ENCODE measurements at regions not wholly inside any gene's neighbourhood (a gene's known extent, or its start where the extent isn't known, plus 50 kb on each side); places are given as distances from the start of the nearest gene placed in this dataset.

- DNase-seq (ENCODE audit: low spot score) (no peak), ATAC-seq (no peak)
- no peak overlapping the region for H3K4me2 ChIP-seq
- Mint-ChIP-seq H3K27me3 (ENCODE audit: insufficient read depth, low read depth, poor library complexity) (no peaks in the 10 kb centered on the region), H3K36me3 (ENCODE audit: low read depth) (peaks cover 3% of the 10 kb centered on the region; the same call in 1 of the 3 replicates), H3K27ac (no peak overlapping the region), H3K4me3 (no peak overlapping the region), H3K9me3 (peaks cover 4% of the 10 kb centered on the region; the same call in 2 of the 3 replicates), H3K4me1 (peaks cover 4% of the 10 kb centered on the region)
- TF ChIP-seq JUNB (IDR thresholded peaks at IDR 0.05; ENCODE audit: unreplicated experiment) (no peak), ETS1 (IDR thresholded peaks at IDR 0.05) (no peak), ZNF462 (CRISPR knock-in tag; IDR thresholded peaks at IDR 0.05) (no peak), REST (IDR thresholded peaks at IDR 0.05; ENCODE audit: unreplicated experiment) (no peak), EZH2phosphoT487 (IDR thresholded peaks at IDR 0.05; ENCODE audit: unreplicated experiment) (no peak), EZH2 (IDR thresholded peaks at IDR 0.05; ENCODE audit: low read depth, unreplicated experiment) (no peak), CREB1 (CRISPR knock-in tag; IDR thresholded peaks at IDR 0.05; ENCODE audit: low read depth) (no peak), ZNF331 (CRISPR knock-in tag; IDR thresholded peaks at IDR 0.05; ENCODE audit: low read depth) (no peak), CTCF (conservative IDR thresholded peaks at IDR 0.05; ENCODE audit: low read depth in 2 of 2) (no peak), POLR2AphosphoS5 (IDR thresholded peaks at IDR 0.05; ENCODE audit: low read depth) (no peak), NANOG (IDR thresholded peaks at IDR 0.05; ENCODE audit: borderline replicate concordance) (no peak), STAT1 (IDR thresholded peaks at IDR 0.05; ENCODE audit: unreplicated experiment) (no peak), ZNF114 (CRISPR knock-in tag; IDR thresholded peaks at IDR 0.05) (no peak)
- H3K27ac ChIP-seq (ENCODE audit: low read depth), result no peak overlapping the region
- no peaks in the 10 kb centered on the region for H3K36me3 ChIP-seq (ENCODE audit: insufficient read depth)
- no peak overlapping the region for H2AFZ ChIP-seq
- no peaks in the 10 kb centered on the region for H3K27me3 ChIP-seq (ENCODE audit: insufficient read depth)
- no peaks in the 10 kb centered on the region for H3K79me2 ChIP-seq (replicated peaks; ENCODE audit: insufficient read depth)
- H3F3A ChIP-seq (replicated peaks; ENCODE audit: low read depth), result no peaks in the 10 kb centered on the region
- no peaks in the 10 kb centered on the region for H3K4me1 ChIP-seq (ENCODE audit: insufficient read depth)
- H4K20me1 ChIP-seq (replicated peaks; ENCODE audit: insufficient read depth), result no peaks in the 10 kb centered on the region
- H3K9me2 ChIP-seq (ENCODE audit: insufficient read depth), result 0 out of 2 replicates have a peak, but pooled peaks cover 3% of the 10 kb centered on the region
- no peak overlapping the region for H3K4me3 ChIP-seq
Observed at GRCh38 chr3:72041076-72041475, 256.1 kb upstream of the PROK2 start.
